ENCODE measurements at regions not wholly inside any gene's neighbourhood (a gene's known extent, or its start where the extent isn't known, plus 50 kb on each side); places are given as distances from the start of the nearest gene placed in this dataset.

DNA sequence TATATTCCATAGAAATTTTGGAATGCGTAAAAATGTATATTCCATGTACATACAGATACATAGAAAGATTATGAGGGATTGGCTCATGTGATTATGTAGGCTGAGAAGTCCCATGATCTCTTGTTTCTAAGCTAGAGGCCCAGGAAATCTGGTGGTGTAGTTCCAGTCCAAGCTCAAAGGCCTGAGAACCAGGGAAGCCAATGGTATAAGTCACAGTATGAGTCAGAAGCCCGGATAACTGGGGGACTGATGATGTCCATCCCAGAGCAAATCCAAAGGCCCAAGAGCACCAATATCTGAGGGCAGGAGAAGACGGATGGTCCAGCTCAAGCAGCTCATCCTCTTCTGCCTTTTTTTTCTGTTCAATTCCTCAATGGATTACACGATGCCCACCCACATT, 385.0 kb upstream of the KLHL29 start:
- no peak overlapping the region for H3K9ac ChIP-seq (ENCODE audit: low read depth in 1 of 2, low read length in 2 of 2)
- no peaks in the 10 kb centered on the region for H3K9me3 ChIP-seq (ENCODE audit: control insufficient read depth in 2 of 2, low read length in 2 of 2)
- H3K4me1 ChIP-seq (ENCODE audit: control insufficient read depth in 2 of 2, insufficient read depth in 2 of 2, low read length in 2 of 2) = no peaks in the 10 kb centered on the region
- H3K27me3 ChIP-seq (ENCODE audit: control insufficient read depth in 2 of 2, insufficient read depth in 2 of 2, low read length in 2 of 2) = no peaks in the 10 kb centered on the region
- no peak overlapping the region for H3K27ac ChIP-seq (ENCODE audit: low read depth in 2 of 2, low read length in 2 of 2)
- H3K4me3 ChIP-seq (ENCODE audit: low read length in 2 of 2) = no peak overlapping the region
- no peaks in the 10 kb centered on the region for H3K36me3 ChIP-seq (ENCODE audit: control insufficient read depth in 2 of 2, insufficient read depth in 2 of 2, low read length in 2 of 2)

DNA sequence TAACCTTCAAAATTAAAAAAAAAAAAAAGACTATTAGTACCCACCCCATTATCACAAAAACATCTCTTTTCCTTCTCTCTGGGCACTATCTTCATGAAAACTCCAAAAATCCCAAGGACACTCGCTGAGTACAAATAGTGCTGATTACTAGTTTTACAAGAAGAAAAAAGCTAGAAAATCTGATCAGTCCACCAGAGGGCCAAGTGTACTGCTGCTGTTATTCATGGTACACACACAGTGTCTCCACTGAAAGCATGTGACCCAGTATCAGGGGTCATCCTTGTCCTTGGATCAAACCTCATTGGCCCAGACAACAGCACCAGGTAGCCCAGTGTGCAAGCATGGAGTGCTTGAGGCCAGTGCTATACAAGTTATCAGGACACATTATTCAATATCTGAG, 382.7 kb upstream of the KLHL29 start:
- no peaks in the 10 kb centered on the region for H3K27me3 ChIP-seq (ENCODE audit: control insufficient read depth in 2 of 2, insufficient read depth in 2 of 2, low read length in 2 of 2)

GRCh38 chr2:23005469-23005868, 379.5 kb upstream of the KLHL29 start:
- no peaks in the 10 kb centered on the region for H3K4me1 ChIP-seq (ENCODE audit: control insufficient read depth in 2 of 2, insufficient read depth in 2 of 2, low read length in 2 of 2)
- no peak overlapping the region for H3K9ac ChIP-seq (ENCODE audit: low read depth in 1 of 2, low read length in 2 of 2)
- H3K27ac ChIP-seq (ENCODE audit: low read depth in 2 of 2, low read length in 2 of 2) = no peak overlapping the region
- H3K9me3 ChIP-seq (ENCODE audit: control insufficient read depth in 2 of 2, low read length in 2 of 2) = no peaks in the 10 kb centered on the region
- no peaks in the 10 kb centered on the region for H3K27me3 ChIP-seq (ENCODE audit: control insufficient read depth in 2 of 2, insufficient read depth in 2 of 2, low read length in 2 of 2)
- H3K4me3 ChIP-seq (ENCODE audit: low read length in 2 of 2) = no peak overlapping the region
- no peaks in the 10 kb centered on the region for H3K36me3 ChIP-seq (ENCODE audit: control insufficient read depth in 2 of 2, insufficient read depth in 2 of 2, low read length in 2 of 2)

More for the DNA sequence above, 382.7 kb upstream of the KLHL29 start:
- no peak overlapping the region for H3K27ac ChIP-seq (ENCODE audit: low read depth in 2 of 2, low read length in 2 of 2)
- no peaks in the 10 kb centered on the region for H3K4me1 ChIP-seq (ENCODE audit: control insufficient read depth in 2 of 2, insufficient read depth in 2 of 2, low read length in 2 of 2)
- H3K4me3 ChIP-seq (ENCODE audit: low read length in 2 of 2) = no peak overlapping the region
- H3K36me3 ChIP-seq (ENCODE audit: control insufficient read depth in 2 of 2, insufficient read depth in 2 of 2, low read length in 2 of 2) = no peaks in the 10 kb centered on the region
- no peaks in the 10 kb centered on the region for H3K9me3 ChIP-seq (ENCODE audit: control insufficient read depth in 2 of 2, low read length in 2 of 2)
- H3K9ac ChIP-seq (ENCODE audit: low read depth in 1 of 2, low read length in 2 of 2) = no peak overlapping the region

DNA sequence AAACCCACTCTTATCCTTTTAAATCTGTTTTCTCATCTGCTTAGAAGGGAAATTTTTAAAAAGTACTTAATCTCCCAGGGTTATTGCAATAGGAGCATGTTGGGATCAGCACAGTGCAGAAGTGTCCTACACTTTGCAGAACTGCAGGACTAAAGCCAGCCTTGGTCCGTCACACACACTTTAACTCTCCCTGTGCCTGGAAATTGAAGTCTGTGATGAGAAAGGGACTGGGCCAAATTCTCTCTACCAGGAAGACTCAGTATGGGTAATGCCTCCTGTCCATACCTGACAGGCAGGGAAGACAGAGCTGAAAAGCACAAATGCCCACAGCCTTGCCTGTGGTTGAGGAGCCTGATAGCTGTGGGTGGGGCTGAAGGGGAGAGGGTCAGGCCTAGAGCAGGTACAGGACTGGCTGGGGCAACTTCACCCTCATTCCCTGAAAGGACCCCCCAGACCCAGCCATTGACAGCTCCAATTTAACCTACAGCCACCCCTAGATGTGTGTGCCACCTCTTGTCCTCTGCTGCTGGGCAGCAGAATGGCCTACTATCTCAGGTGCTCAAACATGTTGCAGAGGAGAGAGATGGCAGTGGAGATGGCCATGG, 377.2 kb upstream of the KLHL29 start:
- H3K27me3 ChIP-seq (ENCODE audit: control insufficient read depth in 2 of 2, insufficient read depth in 2 of 2, low read length in 2 of 2) = no peaks in the 10 kb centered on the region
- no peaks in the 10 kb centered on the region for H3K36me3 ChIP-seq (ENCODE audit: control insufficient read depth in 2 of 2, insufficient read depth in 2 of 2, low read length in 2 of 2)
- H3K4me3 ChIP-seq (ENCODE audit: low read length in 2 of 2) = no peak overlapping the region
- H3K9ac ChIP-seq (ENCODE audit: low read depth in 1 of 2, low read length in 2 of 2) = no peak overlapping the region
- H3K27ac ChIP-seq (ENCODE audit: low read depth in 2 of 2, low read length in 2 of 2) = no peak overlapping the region
- H3K4me1 ChIP-seq (ENCODE audit: control insufficient read depth in 2 of 2, insufficient read depth in 2 of 2, low read length in 2 of 2) = no peaks in the 10 kb centered on the region
- no peaks in the 10 kb centered on the region for H3K9me3 ChIP-seq (ENCODE audit: control insufficient read depth in 2 of 2, low read length in 2 of 2)

DNA sequence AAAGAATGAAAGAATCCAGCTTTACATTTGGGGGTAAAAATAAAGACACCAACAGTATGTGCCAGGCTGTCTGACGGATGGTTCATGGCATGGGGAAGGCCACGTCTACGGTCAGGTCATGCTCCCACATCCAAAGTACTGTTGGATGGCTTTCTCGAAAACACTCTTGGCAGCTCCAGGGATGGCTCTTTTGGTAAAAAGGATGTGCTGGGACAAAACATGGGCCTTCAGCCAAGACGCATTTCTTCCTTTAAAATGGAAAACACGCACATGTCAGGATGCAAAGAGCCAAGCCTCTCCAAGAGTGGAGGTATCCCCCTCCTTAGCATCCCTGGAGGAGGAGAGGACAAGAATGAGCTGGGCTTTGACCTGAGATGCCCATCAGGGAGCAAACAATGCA, 376.5 kb upstream of the KLHL29 start:
- no peak overlapping the region for H3K27ac ChIP-seq (ENCODE audit: low read depth in 2 of 2, low read length in 2 of 2)

GRCh38 chr2:23008951-23009350, 376.0 kb upstream of the KLHL29 start:
- Histone ChIP-seq H3K4me1 (ENCODE audit: control insufficient read depth in 2 of 2, insufficient read depth in 2 of 2, low read length in 2 of 2) (no peaks in the 10 kb centered on the region), H3K27ac (ENCODE audit: low read depth in 2 of 2, low read length in 2 of 2) (no peak overlapping the region), H3K4me3 (ENCODE audit: low read length in 2 of 2) (no peak overlapping the region), H3K9ac (ENCODE audit: low read depth in 1 of 2, low read length in 2 of 2) (no peak overlapping the region), H3K36me3 (ENCODE audit: control insufficient read depth in 2 of 2, insufficient read depth in 2 of 2, low read length in 2 of 2) (no peaks in the 10 kb centered on the region), H3K9me3 (ENCODE audit: control insufficient read depth in 2 of 2, low read length in 2 of 2) (no peaks in the 10 kb centered on the region), H3K27me3 (ENCODE audit: control insufficient read depth in 2 of 2, insufficient read depth in 2 of 2, low read length in 2 of 2) (no peaks in the 10 kb centered on the region)

More for the DNA sequence above, 376.5 kb upstream of the KLHL29 start:
- Histone ChIP-seq H3K9me3 (ENCODE audit: control insufficient read depth in 2 of 2, low read length in 2 of 2) (no peaks in the 10 kb centered on the region), H3K27me3 (ENCODE audit: control insufficient read depth in 2 of 2, insufficient read depth in 2 of 2, low read length in 2 of 2) (no peaks in the 10 kb centered on the region), H3K4me1 (ENCODE audit: control insufficient read depth in 2 of 2, insufficient read depth in 2 of 2, low read length in 2 of 2) (no peaks in the 10 kb centered on the region), H3K4me3 (ENCODE audit: low read length in 2 of 2) (no peak overlapping the region), H3K9ac (ENCODE audit: low read depth in 1 of 2, low read length in 2 of 2) (no peak overlapping the region), H3K36me3 (ENCODE audit: control insufficient read depth in 2 of 2, insufficient read depth in 2 of 2, low read length in 2 of 2) (no peaks in the 10 kb centered on the region)

- H3K9ac ChIP-seq (ENCODE audit: low read depth in 1 of 2, low read length in 2 of 2) = no peak overlapping the region
- H3K9me3 ChIP-seq (ENCODE audit: control insufficient read depth in 2 of 2, low read length in 2 of 2) = no peaks in the 10 kb centered on the region
- H3K27ac ChIP-seq (ENCODE audit: low read depth in 2 of 2, low read length in 2 of 2) = no peak overlapping the region
- no peak overlapping the region for H3K4me3 ChIP-seq (ENCODE audit: low read length in 2 of 2)
- no peaks in the 10 kb centered on the region for H3K27me3 ChIP-seq (ENCODE audit: control insufficient read depth in 2 of 2, insufficient read depth in 2 of 2, low read length in 2 of 2)
- no peaks in the 10 kb centered on the region for H3K4me1 ChIP-seq (ENCODE audit: control insufficient read depth in 2 of 2, insufficient read depth in 2 of 2, low read length in 2 of 2)
- no peaks in the 10 kb centered on the region for H3K36me3 ChIP-seq (ENCODE audit: control insufficient read depth in 2 of 2, insufficient read depth in 2 of 2, low read length in 2 of 2)
These were observed 375.3 kb upstream of the KLHL29 start for GRCh38 chr2:23009545-23010149.

- Histone ChIP-seq H3K27me3 (ENCODE audit: control insufficient read depth in 2 of 2, insufficient read depth in 2 of 2, low read length in 2 of 2) (no peaks in the 10 kb centered on the region), H3K27ac (ENCODE audit: low read depth in 2 of 2, low read length in 2 of 2) (no peak overlapping the region), H3K36me3 (ENCODE audit: control insufficient read depth in 2 of 2, insufficient read depth in 2 of 2, low read length in 2 of 2) (no peaks in the 10 kb centered on the region), H3K9ac (ENCODE audit: low read depth in 1 of 2, low read length in 2 of 2) (no peak overlapping the region), H3K4me1 (ENCODE audit: control insufficient read depth in 2 of 2, insufficient read depth in 2 of 2, low read length in 2 of 2) (no peaks in the 10 kb centered on the region), H3K4me3 (ENCODE audit: low read length in 2 of 2) (no peak overlapping the region), H3K9me3 (ENCODE audit: control insufficient read depth in 2 of 2, low read length in 2 of 2) (no peaks in the 10 kb centered on the region)
These were observed 372.5 kb upstream of the KLHL29 start for GRCh38 chr2:23012499-23012898.

DNA sequence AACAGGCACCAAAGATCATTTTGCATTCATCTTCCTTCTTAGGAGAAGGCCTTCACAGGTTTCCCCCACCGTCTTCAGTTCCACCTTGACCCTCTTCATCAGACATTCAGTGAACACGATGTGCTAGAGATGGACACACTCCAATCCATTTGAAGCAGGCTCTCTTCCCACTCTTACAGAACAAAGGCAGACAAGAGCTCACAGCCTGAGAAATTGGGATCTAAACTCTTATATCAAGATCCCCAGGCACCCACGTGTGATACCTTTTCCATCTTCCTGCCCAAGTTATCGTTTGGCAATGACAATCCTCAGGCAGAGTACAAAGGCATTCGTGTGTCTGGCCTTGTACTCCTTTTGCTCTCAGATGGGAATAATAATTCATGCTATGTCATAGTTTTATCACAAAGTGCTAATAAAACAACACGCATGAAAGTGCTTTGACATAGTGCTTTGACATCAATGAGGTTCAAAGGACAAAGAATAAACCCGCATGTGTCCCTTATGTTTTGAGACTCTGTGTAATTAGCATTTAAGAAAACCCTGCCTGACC, 369.3 kb upstream of the KLHL29 start:
- no peaks in the 10 kb centered on the region for H3K27me3 ChIP-seq (ENCODE audit: control insufficient read depth in 2 of 2, insufficient read depth in 2 of 2, low read length in 2 of 2)
- no peak overlapping the region for H3K9ac ChIP-seq (ENCODE audit: low read depth in 1 of 2, low read length in 2 of 2)
- no peaks in the 10 kb centered on the region for H3K36me3 ChIP-seq (ENCODE audit: control insufficient read depth in 2 of 2, insufficient read depth in 2 of 2, low read length in 2 of 2)
- no peak overlapping the region for H3K27ac ChIP-seq (ENCODE audit: low read depth in 2 of 2, low read length in 2 of 2)
- no peaks in the 10 kb centered on the region for H3K9me3 ChIP-seq (ENCODE audit: control insufficient read depth in 2 of 2, low read length in 2 of 2)
- no peaks in the 10 kb centered on the region for H3K4me1 ChIP-seq (ENCODE audit: control insufficient read depth in 2 of 2, insufficient read depth in 2 of 2, low read length in 2 of 2)
- H3K4me3 ChIP-seq (ENCODE audit: low read length in 2 of 2) = no peak overlapping the region

DNA sequence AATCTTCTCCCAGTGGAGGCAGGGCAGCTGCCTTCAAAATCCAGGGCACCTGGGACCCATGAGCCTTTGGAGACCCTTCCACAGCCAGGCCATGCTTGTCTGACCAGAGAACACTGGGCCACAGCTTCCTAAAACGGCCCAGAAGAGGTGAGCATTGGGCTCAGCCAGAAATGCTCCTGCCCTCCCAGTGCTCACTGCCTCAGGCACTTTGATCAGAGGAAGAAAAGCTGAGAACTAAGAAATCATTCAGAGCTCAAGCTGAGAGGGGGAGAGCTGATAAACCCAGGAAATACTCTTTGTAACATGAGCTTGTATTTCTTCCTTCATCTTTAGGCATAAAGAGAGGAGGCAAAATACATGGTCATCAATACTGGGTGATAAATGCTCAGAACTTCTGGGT, 365.5 kb upstream of the KLHL29 start:
- H3K9ac ChIP-seq (ENCODE audit: low read depth in 1 of 2, low read length in 2 of 2) = no peak overlapping the region
- H3K27ac ChIP-seq (ENCODE audit: low read depth in 2 of 2, low read length in 2 of 2) = no peak overlapping the region
- no peaks in the 10 kb centered on the region for H3K4me1 ChIP-seq (ENCODE audit: control insufficient read depth in 2 of 2, insufficient read depth in 2 of 2, low read length in 2 of 2)
- no peaks in the 10 kb centered on the region for H3K27me3 ChIP-seq (ENCODE audit: control insufficient read depth in 2 of 2, insufficient read depth in 2 of 2, low read length in 2 of 2)
- H3K4me3 ChIP-seq (ENCODE audit: low read length in 2 of 2) = no peak overlapping the region
- H3K36me3 ChIP-seq (ENCODE audit: control insufficient read depth in 2 of 2, insufficient read depth in 2 of 2, low read length in 2 of 2) = no peaks in the 10 kb centered on the region
- H3K9me3 ChIP-seq (ENCODE audit: control insufficient read depth in 2 of 2, low read length in 2 of 2) = no peaks in the 10 kb centered on the region

All from mucosa of rectum (tissue), 2 donors.